MM.1S (cell line): ENCODE measurements at regions not wholly inside any gene's neighbourhood (a gene's known extent, or its start where the extent isn't known, plus 50 kb on each side); places are given as distances from the start of the nearest gene placed in this dataset.

Source experiments
- DNase-seq: peaks from one replicate; pipeline ENCODE4 v3.0.0-alpha.2; 2015
- H2AFZ ChIP-seq: fragments of 300-600 bp; sonication (generic); 2 replicates; pipeline ENCODE4 v1.6.0; 2016; ENCODE audit warnings: antibody characterized with exemption, low read length
- H3F3A ChIP-seq: fragments of 300-600 bp; sonication (generic); 2 replicates; pipeline ENCODE4 v1.6.1; 2016; ENCODE audit warnings: mild to moderate bottlenecking, antibody characterized with exemption, low read length, moderate library complexity, mixed read lengths; ENCODE audit not compliant: insufficient read depth
- H3K27ac ChIP-seq: fragments of 300-600 bp; sonication (generic); 2 replicates; pipeline ENCODE4 v1.5.1; 2016; ENCODE audit warnings: mild to moderate bottlenecking, low read length
- H3K27me3 ChIP-seq: fragments of 300-600 bp; sonication (generic); replicated peaks from 2 replicates; pipeline ENCODE4 v1.6.0; 2016; ENCODE audit warnings: low read length; ENCODE audit not compliant: insufficient read depth
- H3K36me3 ChIP-seq: fragments of 300-600 bp; sonication (generic); replicated peaks from 2 replicates; pipeline ENCODE4 v1.6.1; 2016; ENCODE audit warnings: mild to moderate bottlenecking, low read length, mixed read lengths; ENCODE audit not compliant: insufficient read depth
- H3K4me1 ChIP-seq: fragments of 300-600 bp; sonication (generic); 2 replicates; pipeline ENCODE4 v1.6.1; 2016; ENCODE audit warnings: low read length, mixed read lengths
- H3K4me2 ChIP-seq: fragments of 300-600 bp; sonication (generic); 2 replicates; pipeline ENCODE4 v1.6.0; 2016; ENCODE audit warnings: low read depth, low read length
- H3K4me3 ChIP-seq: fragments of 300-600 bp; sonication (generic); 2 replicates; pipeline ENCODE4 v1.5.1; 2016; ENCODE audit warnings: low read length, mixed read lengths
- H3K79me2 ChIP-seq: fragments of 300-600 bp; sonication (generic); 2 replicates; pipeline ENCODE4 v1.6.1; 2016; ENCODE audit warnings: mixed run types, low read length, mixed read lengths
- H3K9ac ChIP-seq: fragments of 300-600 bp; sonication (generic); 2 replicates; pipeline ENCODE4 v1.6.1; 2016; ENCODE audit warnings: low read length, mixed read lengths
- H3K9me2 ChIP-seq: fragments of 300-600 bp; sonication (generic); replicated peaks from 2 replicates; pipeline ENCODE4 v1.6.1; 2016; ENCODE audit warnings: mild to moderate bottlenecking, low read length, mixed read lengths; ENCODE audit not compliant: insufficient read depth
- H3K9me3 ChIP-seq: fragments of 300-600 bp; sonication (generic); replicated peaks from 2 replicates; pipeline ENCODE4 v1.6.1; 2016; ENCODE audit warnings: mild to moderate bottlenecking, low read length, mixed read lengths; ENCODE audit not compliant: insufficient read depth
- H4K20me1 ChIP-seq: fragments of 300-600 bp; sonication (generic); 2 replicates; pipeline ENCODE4 v1.6.1; 2016; ENCODE audit warnings: mild to moderate bottlenecking, low read length, moderate library complexity, mixed read lengths; ENCODE audit not compliant: insufficient read depth
- CTCF ChIP-seq: fragments of 300-600 bp; sonication (generic); IDR thresholded peaks from 2 replicates; pipeline ENCODE4 v1.5.1; 2016; ENCODE audit warnings: antibody characterized with exemption, low read length, mixed read lengths
- EZH2 ChIP-seq: fragments of 300-600 bp; sonication (generic); optimal IDR thresholded peaks from 2 replicates; pipeline ENCODE3; 2017; ENCODE audit warnings: low read depth, mild to moderate bottlenecking, antibody characterized with exemption, low read length, mixed read lengths
- EZH2phosphoT487 ChIP-seq: fragments of 300-600 bp; sonication (generic); IDR thresholded peaks from 2 replicates; pipeline ENCODE4 v1.6.1; 2018; ENCODE audit warnings: antibody characterized with exemption, low read length

GRCh38 chr14:49505041-49505766 lies 81.0 kb downstream of the RPS29 start:
- TF ChIP-seq EZH2phosphoT487 (no peak), CTCF (no peak), EZH2 (no peak)
- no peaks in the 10 kb centered on the region for H4K20me1 ChIP-seq
- no peaks in the 10 kb centered on the region for H3K79me2 ChIP-seq
- H2AFZ ChIP-seq, result no peak overlapping the region
- peak; percentile 41 for DNase-seq
- H3K9me2 ChIP-seq, result no peaks in the 10 kb centered on the region
- H3K9me3 ChIP-seq, result no peaks in the 10 kb centered on the region
- H3K4me2 ChIP-seq, result peak overlapping the region; percentile 32; the same call in 1 of the 2 replicates
- H3K36me3 ChIP-seq, result no peaks in the 10 kb centered on the region
- no peaks in the 10 kb centered on the region for H3K27me3 ChIP-seq
- H3F3A ChIP-seq, result no peaks in the 10 kb centered on the region
- H3K4me1 ChIP-seq, result peaks cover 15% of the 10 kb centered on the region; the same call in 1 of the 2 replicates
- H3K4me3 ChIP-seq, result no peak overlapping the region
- no peak overlapping the region for H3K9ac ChIP-seq
- H3K27ac ChIP-seq, result peak overlapping the region; percentile 27; the same call in 1 of the 2 replicates

DNA sequence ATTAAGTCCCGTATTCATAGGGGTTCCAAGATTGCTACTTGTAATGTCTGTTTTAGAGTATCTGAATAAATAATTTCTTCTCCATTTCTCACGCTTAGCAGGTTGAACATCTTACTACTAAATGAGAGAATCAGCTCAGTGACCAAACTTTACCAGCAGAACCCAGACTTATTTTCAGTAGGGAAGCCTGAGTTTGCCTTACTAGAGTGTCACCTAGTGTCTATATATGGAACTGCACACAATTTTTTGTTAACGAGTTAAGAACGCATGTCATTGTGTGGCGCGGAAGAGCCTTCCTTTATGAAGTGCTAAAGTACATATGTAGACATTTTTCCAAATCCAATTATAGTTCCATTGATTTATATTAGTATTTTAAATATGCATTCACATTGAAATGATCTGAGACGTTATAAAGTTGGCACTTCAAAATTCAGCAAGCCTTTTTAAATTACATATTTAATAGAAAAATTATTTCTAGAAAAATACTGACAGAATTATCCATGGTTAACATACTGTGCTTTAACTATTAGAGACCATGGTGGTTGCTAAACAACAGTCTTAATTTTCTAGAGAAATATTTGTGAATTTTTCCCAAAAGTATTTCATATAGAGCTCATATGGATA lies 88.3 kb downstream of the RPS29 start:
- no peaks in the 10 kb centered on the region for H3K36me3 ChIP-seq
- no peaks in the 10 kb centered on the region for H3K9me2 ChIP-seq
- H2AFZ ChIP-seq, result no peak overlapping the region
- TF ChIP-seq CTCF (peak; percentile 68), EZH2 (no peak)
- H3K4me2 ChIP-seq, result no peak overlapping the region
- no peaks in the 10 kb centered on the region for H3F3A ChIP-seq
- no peak overlapping the region for H3K4me3 ChIP-seq
- no peak overlapping the region for H3K27ac ChIP-seq
- no peaks in the 10 kb centered on the region for H3K9me3 ChIP-seq
- H3K79me2 ChIP-seq, result no peaks in the 10 kb centered on the region
- no peaks in the 10 kb centered on the region for H3K27me3 ChIP-seq
- H4K20me1 ChIP-seq, result no peaks in the 10 kb centered on the region
- 0 out of 2 replicates have a peak, but pooled peaks cover 8% of the 10 kb centered on the region for H3K4me1 ChIP-seq
- peak; percentile 67 for DNase-seq
- no peak overlapping the region for H3K9ac ChIP-seq

DNA sequence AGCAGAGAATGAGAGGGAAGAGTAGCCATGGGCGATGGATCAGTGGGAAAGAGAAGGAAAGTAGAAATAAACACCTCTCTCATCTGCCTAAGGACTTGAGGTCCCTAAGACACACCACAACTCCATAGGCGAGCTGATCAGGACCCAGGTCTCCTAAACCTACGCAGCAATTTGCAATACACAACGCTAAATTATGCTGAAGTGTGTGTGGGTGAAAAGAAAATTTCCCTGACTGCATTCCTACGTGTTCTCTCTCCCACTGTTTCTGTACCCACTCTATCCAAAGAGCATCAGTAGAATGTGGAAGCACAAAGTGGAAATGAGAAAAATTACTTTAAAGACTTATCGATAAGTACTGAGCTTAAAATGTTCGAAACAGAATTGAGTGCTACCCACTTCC lies 88.9 kb downstream of the RPS29 start:
- no peak overlapping the region for H3K27ac ChIP-seq
- H3K9me3 ChIP-seq, result no peaks in the 10 kb centered on the region
- no peaks in the 10 kb centered on the region for H3K9me2 ChIP-seq
- H3K9ac ChIP-seq, result no peak overlapping the region
- H3K36me3 ChIP-seq, result no peaks in the 10 kb centered on the region
- no peak overlapping the region for H2AFZ ChIP-seq
- no peaks in the 10 kb centered on the region for H4K20me1 ChIP-seq
- H3K4me1 ChIP-seq, result 0 out of 2 replicates have a peak, but pooled peaks cover 8% of the 10 kb centered on the region
- no peaks in the 10 kb centered on the region for H3K79me2 ChIP-seq
- H3K4me3 ChIP-seq, result no peak overlapping the region
- H3K27me3 ChIP-seq, result no peaks in the 10 kb centered on the region
- H3F3A ChIP-seq, result no peaks in the 10 kb centered on the region
- TF ChIP-seq EZH2phosphoT487 (no peak), EZH2 (no peak), CTCF (no peak)
- no peak overlapping the region for H3K4me2 ChIP-seq
- DNase-seq, result no peak
